SKM-1 treated with dmso at 0.1 percent for 144 hours (cell line): ENCODE measurements at regions not wholly inside any gene's neighbourhood (a gene's known extent, or its start where the extent isn't known, plus 50 kb on each side); places are given as distances from the start of the nearest gene placed in this dataset.

Source experiments
- DNase-seq: peaks from one replicate; lab custom pipeline; 2025; ENCODE audit not compliant: unreplicated experiment; lab: John Stamatoyannopoulos, UW

GRCh38 chr21:43277481-43278351 is 108.9 kb downstream of the CRYAA start:
- DNase-seq: no peak

DNA sequence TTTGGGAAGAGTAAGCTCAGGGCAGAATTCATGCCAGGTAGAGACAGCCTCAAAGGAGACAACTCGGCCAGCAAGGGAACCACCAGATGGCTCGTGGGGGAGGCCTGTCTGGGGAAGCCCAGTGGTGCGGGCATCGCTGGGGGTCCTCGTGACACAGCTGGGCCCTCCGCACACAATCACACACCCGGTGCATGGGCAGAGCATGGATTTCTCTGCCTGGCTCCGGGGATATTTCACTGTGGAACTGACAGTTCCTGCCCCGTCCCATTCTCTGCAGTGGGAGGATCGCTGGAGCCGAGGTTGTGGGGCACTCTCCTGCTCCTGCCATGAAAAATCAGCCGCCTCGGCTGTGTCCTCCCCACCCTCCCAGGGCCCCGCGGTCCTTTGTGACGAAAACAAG is 108.0 kb downstream of the CRYAA start:
- DNase-seq: no peak

GRCh38 chr21:43275421-43276211 is 106.8 kb downstream of the CRYAA start:
- no peak for DNase-seq

DNA sequence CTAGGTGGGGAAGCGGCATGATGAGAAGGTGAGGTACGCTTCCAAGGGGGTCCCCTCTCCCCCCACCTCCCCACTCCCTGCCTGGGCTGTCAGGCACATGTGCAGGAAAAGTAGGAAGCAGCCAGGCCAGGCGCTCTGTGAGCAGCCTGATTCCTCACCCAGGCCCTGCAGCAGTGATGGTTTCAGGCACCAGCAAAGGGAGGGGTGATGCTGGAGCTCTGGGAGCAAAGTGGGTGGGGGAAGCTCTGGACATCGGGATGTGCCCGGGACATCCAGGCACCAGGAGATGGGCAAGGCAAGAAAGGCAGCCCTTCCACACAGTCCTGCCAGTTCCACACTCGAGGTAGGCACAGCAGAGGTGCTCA is 106.1 kb downstream of the CRYAA start:
- no peak for DNase-seq

- DNase-seq: no peak
Measured at GRCh38 chr21:43274022-43274945, 105.5 kb downstream of the CRYAA start.

DNA sequence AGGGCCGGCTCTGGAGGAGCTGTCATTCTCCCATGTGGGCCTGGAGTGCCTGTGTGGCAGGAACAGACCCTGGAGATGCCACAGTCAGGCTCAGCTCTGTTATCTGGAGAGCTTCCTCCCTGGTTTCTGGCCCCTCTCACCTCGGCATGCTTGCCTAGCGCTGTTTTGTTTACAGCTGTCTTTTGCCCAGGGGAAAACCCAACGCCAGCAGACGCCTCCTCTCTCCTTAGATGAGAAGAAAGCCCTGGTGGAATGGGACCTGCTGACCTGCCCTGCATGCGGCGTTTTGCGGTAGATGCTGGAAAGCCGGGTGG is 104.9 kb downstream of the CRYAA start:
- DNase-seq: no peak

DNA sequence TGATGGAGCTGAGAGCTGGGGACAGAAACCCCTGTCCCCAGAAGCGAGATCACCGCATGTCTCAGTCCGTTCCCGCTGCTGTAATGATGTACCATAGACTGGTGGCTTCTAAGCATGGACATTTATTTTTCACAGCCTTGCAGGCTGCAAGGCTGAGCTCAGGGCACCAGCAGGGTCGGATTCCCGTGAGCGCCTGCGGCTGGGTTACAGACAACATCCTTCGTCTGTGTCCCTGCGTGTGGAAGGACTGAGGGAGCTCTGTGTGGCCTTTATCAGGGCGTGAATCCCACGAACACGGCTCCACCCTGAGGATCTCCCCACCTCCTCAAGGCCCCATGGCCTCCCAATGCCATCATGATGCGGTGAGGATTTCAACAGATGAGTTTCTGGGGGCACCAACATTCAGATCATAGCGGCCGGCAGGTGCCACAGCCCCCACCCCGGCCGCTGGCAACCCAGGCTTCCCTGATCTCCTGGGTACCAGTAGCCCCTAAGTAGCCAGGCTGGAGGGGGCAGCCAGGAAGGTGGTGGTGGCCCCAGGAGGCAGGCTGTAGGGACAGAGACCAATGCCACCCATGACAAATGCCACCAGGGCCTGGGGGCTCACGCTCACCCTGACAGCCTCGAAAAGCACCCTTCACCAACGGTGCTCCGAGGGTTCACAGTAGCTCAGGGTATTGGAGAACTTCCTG is 104.4 kb downstream of the CRYAA start:
- no peak for DNase-seq

DNA sequence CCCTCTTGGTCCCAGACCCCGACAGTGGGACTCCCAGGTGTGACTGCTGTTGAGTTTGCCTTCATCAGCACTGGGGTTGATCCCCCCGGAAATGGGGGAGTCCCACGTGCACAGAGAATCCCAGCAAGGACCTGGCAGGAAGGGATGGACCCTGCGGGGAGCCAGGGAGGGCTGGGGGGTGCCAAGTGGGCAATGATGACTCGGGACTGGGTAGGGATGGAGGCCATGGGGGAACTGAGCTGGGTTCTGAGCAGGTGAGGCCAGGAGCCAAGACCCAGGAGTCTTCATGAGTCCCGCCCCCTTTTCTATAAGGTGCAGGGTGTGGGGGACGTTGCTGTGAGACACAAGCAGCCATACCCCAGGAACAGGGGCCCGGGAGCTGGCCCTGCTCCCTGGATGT is 103.8 kb downstream of the CRYAA start:
- no peak for DNase-seq

DNA sequence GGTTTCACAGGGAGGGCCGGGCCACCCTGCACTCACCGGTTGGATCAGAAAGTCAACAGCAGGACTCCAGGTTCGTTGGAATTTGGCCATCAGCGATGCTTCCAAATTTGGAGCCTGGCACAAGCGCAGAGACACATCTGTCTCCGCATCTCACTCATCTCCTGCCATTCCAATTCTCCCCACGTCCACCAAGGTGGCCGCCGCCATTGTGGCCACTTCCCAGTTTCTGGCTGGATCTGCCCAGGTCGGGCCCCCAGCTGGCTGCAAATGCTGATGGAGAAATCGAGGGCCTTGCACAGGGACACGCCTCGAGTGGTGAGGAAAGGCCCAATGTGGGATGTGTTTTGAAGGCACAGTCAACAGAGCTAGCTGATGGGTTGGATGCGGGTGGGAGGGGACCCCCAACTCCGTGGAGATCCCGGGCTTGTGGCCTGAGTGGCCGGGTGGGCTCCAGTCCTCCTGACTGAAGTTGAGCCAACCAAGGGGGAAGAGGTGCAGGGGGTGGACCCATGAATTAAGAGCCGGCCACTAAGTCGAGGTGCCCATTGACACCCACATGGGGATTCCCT is 102.7 kb downstream of the CRYAA start:
- DNase-seq: no peak

DNA sequence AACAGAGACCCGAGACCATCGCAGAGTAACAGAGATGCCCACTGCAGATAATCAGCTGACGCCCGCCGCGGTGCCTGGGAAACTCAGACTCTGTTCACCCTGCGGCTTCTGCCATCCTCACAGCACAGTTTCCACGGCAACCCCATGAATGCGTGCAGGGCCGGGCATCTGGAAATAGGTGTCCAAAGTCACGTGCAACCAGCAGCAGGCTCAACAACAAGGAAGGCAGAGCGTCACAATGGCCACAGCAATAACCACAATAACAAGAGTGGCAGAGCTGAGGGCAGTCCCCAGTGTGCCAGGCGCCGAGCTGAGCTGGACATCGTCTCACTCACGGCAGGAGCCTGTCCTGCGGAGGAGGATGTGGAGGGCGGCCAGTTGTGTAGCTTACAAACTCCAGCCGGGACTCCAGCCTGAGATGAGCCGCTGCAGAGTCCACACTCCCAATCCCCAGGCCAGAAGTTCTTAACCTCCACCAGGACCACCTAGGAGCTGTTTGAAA is 102.0 kb downstream of the CRYAA start:
- DNase-seq: no peak

- no peak for DNase-seq
Measured at GRCh38 chr21:43269957-43270705, 101.3 kb downstream of the CRYAA start.

DNA sequence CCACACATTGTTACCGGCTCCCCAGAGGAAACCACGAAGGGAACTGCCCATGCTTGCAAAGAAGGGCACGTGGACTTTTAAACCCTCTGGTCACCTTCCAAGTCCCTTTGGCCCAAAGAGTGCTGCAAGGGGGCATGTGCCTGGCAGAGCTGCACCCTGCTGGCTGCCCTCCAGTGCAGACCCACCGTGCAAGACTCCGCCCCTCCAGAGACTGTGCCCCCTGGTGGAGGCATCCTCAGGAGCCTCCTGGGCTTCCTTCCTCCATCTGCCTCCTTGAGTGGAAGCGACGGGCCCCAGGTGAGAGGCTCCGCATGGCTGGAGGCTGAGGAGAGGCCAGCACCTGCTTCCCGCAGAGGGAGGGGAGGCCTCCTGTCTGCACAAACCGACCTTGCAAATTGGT is 100.6 kb downstream of the CRYAA start:
- DNase-seq: no peak

DNA sequence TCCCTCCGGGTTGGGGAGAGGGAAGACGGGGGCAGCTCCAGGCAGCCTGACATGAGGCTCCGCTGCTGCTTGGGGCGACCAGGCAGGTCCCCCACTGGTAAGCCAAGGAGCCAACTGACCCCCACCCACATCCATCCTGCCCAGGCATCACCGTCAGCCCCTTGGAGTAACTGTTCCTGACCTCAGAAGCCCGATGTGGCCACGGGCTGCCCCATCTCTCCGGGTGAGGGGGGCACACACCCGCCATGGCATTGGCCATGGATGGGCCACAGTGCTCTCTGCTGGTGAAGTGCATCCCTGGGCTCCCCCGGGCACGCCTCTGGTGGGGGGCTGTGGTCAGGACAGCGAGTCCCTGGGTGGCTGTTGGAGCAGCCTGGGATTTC is 100.0 kb downstream of the CRYAA start:
- DNase-seq: no peak

GRCh38 chr21:43268086-43268803 is 99.4 kb downstream of the CRYAA start:
- DNase-seq: no peak

GRCh38 chr21:43267391-43268085 is 98.7 kb downstream of the CRYAA start:
- no peak for DNase-seq

- DNase-seq: no peak
Measured at GRCh38 chr21:43266534-43266933, 97.7 kb downstream of the CRYAA start.

- DNase-seq: no peak
Measured at GRCh38 chr21:43262427-43262826, 93.6 kb downstream of the CRYAA start.
